ENCODE measurements at regions not wholly inside any gene's neighbourhood (a gene's known extent, or its start where the extent isn't known, plus 50 kb on each side); places are given as distances from the start of the nearest gene placed in this dataset.

DNA sequence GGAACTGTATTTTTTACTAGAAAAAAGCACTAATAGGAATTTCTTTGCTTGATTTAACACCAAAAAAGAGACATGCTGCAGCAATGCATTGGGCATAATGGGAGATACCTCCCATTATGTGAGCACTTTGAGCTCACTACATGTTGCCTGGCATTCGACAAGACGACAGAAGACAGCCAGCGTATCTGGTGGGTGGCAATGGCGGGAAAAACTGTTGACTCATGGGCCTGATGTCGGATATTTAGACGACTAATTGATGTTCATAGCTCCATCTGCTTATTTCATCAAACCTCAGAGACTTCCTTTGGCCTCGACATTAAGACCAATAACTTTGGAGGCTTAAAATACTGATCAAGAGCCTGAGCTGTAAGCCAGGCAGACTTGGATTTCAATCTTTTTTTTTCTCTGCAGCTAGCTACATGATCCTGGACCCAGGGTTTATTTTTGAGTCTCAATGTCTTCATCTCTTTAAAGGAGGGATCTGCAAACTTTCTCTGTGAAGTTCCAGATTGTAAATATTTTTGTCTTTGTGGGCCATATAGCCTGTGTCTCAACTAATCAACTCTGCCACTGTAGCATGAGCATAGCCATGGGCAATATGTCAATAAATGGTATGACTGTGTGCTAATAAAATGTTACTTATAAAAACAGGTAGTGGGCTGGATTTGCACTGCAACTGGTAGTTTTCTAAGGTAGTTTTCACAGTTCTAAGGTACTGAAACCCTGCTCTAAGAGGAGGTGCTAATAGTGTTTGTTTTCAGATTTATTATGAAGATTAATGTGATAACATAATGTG, 375.1 kb downstream of the METTL15 start:
- TF ChIP-seq, protein P1, sequence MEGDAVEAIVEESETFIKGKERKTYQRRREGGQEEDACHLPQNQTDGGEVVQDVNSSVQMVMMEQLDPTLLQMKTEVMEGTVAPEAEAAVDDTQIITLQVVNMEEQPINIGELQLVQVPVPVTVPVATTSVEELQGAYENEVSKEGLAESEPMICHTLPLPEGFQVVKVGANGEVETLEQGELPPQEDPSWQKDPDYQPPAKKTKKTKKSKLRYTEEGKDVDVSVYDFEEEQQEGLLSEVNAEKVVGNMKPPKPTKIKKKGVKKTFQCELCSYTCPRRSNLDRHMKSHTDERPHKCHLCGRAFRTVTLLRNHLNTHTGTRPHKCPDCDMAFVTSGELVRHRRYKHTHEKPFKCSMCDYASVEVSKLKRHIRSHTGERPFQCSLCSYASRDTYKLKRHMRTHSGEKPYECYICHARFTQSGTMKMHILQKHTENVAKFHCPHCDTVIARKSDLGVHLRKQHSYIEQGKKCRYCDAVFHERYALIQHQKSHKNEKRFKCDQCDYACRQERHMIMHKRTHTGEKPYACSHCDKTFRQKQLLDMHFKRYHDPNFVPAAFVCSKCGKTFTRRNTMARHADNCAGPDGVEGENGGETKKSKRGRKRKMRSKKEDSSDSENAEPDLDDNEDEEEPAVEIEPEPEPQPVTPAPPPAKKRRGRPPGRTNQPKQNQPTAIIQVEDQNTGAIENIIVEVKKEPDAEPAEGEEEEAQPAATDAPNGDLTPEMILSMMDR (conservative IDR thresholded peaks at IDR 0.05; ENCODE audit: low read depth, low read length), result no peak
- no peak for DNase-seq (ENCODE audit: low read depth)
- H3K4me3 ChIP-seq (ENCODE audit: low read depth, low read length), result no peak overlapping the region

DNA sequence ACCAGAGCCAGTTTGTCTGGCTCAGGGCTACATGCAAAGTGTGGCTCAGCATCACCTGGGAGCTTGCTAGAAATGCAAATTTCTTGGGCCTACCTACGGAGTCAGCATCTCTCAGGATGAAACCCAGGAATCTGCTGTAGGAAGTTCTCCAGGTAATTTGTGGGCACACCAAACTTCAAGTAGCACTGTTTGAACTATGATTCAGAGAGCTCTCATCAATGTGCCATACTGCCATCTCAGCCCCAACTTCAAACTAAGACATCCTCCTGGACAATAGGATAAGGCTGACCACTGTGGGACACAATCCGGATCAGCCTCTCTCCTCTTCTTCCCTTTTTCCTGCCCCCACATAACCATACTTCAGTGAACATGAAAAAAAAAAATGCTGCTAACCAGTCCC, 374.5 kb downstream of the METTL15 start:
- no peak overlapping the region for H3K4me3 ChIP-seq (ENCODE audit: low read depth, low read length)
- no peak for DNase-seq (ENCODE audit: low read depth)
- TF ChIP-seq, protein P1 (conservative IDR thresholded peaks at IDR 0.05; ENCODE audit: low read depth, low read length), result no peak

DNA sequence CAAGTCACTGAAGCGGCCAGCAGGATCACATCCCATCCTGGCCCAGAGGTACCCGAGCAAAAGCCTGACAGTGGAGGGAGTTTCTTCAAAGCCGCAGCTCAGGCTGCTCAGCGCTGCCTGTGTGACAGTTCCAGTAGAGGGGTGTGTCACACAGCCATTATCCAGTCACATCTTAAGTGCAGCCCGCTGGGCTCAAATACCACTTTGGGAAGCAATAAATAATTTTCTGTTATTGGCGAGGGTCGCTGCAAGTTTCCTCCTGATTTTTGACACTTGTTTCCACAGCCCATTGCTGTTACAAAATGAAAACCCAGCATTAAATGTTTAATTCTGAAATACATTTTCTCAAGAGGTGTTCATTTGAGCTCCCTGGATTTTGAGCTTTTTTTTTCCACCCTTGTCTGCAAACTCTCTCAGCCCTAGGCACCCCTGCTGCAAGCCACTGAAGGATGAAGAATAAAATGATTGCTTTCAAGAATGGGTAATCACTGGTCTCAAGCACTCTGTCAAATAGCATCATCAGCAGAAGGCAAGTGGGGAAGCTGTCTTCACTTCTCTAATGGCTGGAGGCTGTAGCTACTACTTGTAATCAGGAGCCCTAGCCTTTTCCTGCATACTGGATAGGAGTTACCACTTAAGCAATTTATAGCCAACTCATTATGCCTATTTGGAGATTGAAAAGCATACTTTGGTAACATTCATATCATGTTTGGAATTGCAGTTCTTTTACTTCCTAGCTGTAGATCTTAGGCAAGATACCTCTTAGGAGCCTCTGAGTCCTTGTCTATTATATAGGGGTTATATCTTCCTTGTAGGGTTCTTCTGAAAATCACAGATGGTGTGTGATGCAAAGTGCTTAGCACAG, 373.7 kb downstream of the METTL15 start:
- DNase-seq (ENCODE audit: low read depth), result no peak
- TF ChIP-seq, protein P1 (conservative IDR thresholded peaks at IDR 0.05; ENCODE audit: low read depth, low read length), result no peak
- H3K4me3 ChIP-seq (ENCODE audit: low read depth, low read length), result no peak overlapping the region

DNA sequence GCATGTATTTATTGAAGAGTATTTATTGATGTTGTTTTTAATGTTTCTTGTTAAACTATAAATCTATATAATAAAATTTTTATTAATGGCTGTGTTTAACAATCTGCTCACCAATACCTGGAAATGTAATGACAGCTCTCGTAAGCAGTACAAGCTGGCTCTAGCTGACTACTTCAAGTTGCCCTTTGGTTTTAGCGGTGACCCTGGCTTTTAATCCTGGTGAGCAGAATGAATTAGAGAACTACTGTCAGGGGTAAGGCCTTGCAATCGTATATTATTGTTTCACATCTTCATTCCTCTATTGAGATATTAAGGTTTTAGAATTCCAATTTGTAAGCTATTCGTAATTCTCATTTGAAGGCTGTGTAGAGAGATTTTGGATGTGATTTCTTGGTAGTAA, 372.2 kb downstream of the METTL15 start:
- DNase-seq (ENCODE audit: low read depth), result no peak
- no peak overlapping the region for H3K4me3 ChIP-seq (ENCODE audit: low read depth, low read length)
- TF ChIP-seq, protein P1 (conservative IDR thresholded peaks at IDR 0.05; ENCODE audit: low read depth, low read length), result no peak

DNA sequence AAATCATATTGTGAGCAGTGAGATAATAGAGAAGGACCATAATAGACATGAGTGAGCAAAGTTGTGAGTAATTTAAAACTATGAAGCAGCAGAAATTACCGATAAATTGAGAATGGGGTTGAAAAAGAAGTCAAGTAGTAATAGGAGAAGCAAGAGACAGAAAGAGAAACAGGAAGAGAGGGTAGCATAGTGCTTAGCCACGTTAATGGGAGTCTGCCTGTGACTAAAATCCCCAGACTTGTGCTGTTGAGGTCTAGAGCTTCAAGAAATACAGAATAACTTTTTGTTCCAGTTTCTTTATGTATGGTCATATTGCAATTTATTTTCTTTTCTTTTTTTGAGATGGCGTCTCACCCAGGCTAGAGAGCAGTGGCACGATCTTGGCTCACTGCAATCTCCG, 368.7 kb downstream of the METTL15 start:
- TF ChIP-seq, protein P1 (conservative IDR thresholded peaks at IDR 0.05; ENCODE audit: low read depth, low read length), result no peak
- no peak overlapping the region for H3K4me3 ChIP-seq (ENCODE audit: low read depth, low read length)
- DNase-seq (ENCODE audit: low read depth), result no peak

DNA sequence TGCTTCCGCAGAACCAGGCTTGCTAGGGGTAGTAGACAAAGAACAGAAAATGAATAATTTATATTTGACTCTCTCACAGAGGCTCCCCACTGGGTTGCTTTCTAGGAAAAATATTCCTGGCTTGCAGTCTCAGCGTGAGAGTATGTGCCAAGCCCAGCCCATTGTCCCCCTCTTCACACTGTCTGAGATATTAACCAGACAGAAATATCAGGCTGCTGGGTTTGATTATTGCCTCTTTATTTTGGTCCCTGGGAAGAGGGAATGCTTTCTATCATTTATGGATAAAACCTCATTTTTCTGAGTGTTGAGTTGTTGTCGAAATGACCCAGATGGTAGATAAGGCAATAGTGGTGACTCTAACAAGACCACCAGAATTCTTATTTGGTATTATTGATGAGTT, 367.9 kb downstream of the METTL15 start:
- TF ChIP-seq, protein P1 (conservative IDR thresholded peaks at IDR 0.05; ENCODE audit: low read depth, low read length), result no peak
- peak; percentile 48 for DNase-seq (ENCODE audit: low read depth)
- no peak overlapping the region for H3K4me3 ChIP-seq (ENCODE audit: low read depth, low read length)

Data from choroid plexus epithelial cell (primary cell).